Caki2 (cell line): ENCODE measurements at regions not wholly inside any gene's neighbourhood (a gene's known extent, or its start where the extent isn't known, plus 50 kb on each side); places are given as distances from the start of the nearest gene placed in this dataset.
"Not testable (repeated sequence)": the region's sequence is repeated elsewhere in the genome, so short reads cannot be mapped to it uniquely, and the experiment has no call there.

Experiments used
- DNase-seq: peaks from one replicate; pipeline ENCODE4 v3.0.0-alpha.2; 2015; ENCODE audit warnings: low read depth
- in situ Hi-C: cut with HindIII; loops from 2 replicates; pipeline ENCODE4 v1.10.0; 2016; ENCODE audit warnings: low sequenced_read_pairs, low pct_unique_long_range_greater_than_20kb, mixed read lengths

GRCh38 chr15:34528055-34528754 is 55.2 kb downstream of the GOLGA8B start:
- in situ Hi-C loops, DNase-seq: not testable (repeated sequence)

GRCh38 chr15:34527641-34528040 is 55.8 kb downstream of the GOLGA8B start:
- DNase-seq, in situ Hi-C loops: not testable (repeated sequence)

- in situ Hi-C loops, result not testable (repeated sequence)
Measured at GRCh38 chr15:34523849-34524248, 59.6 kb downstream of the GOLGA8B start.

GRCh38 chr15:34522601-34523000 is 60.9 kb downstream of the GOLGA8B start:
- in situ Hi-C loops, DNase-seq: not testable (repeated sequence)

More at GRCh38 chr15:34523849-34524248, 59.6 kb downstream of the GOLGA8B start:
- DNase-seq, result not testable (repeated sequence)

- in situ Hi-C loops, DNase-seq: not testable (repeated sequence)
Measured at GRCh38 chr15:34521802-34522485, 61.5 kb downstream of the GOLGA8B start.

GRCh38 chr15:34520566-34520965 is 62.9 kb downstream of the GOLGA8B start:
- in situ Hi-C loops, result no loop called here
- no peak for DNase-seq

GRCh38 chr15:34520010-34520409 is 63.4 kb downstream of the GOLGA8B start:
- DNase-seq, in situ Hi-C loops: not testable (repeated sequence)

- DNase-seq, result peak; percentile 3
- in situ Hi-C loops, result no loop called here
Measured at GRCh38 chr15:34514251-34514670, 69.2 kb downstream of the GOLGA8B start.

GRCh38 chr15:34512628-34513027 is 70.8 kb downstream of the GOLGA8B start:
- no peak for DNase-seq
- in situ Hi-C loops, result no loop called here

- in situ Hi-C loops, result no loop called here
- DNase-seq, result no peak
Measured at GRCh38 chr15:34501131-34501530, 63.5 kb upstream of the GOLGA8A start.

- in situ Hi-C loops, result no loop called here
- DNase-seq, result no peak
Measured at GRCh38 chr15:34496207-34496995, 58.8 kb upstream of the GOLGA8A start.

- DNase-seq, in situ Hi-C loops: not testable (repeated sequence)
Measured at GRCh38 chr15:34495707-34496106, 58.1 kb upstream of the GOLGA8A start.

GRCh38 chr15:34494084-34494399 is 56.4 kb upstream of the GOLGA8A start:
- no peak for DNase-seq
- in situ Hi-C loops, result no loop called here

- in situ Hi-C loops, result no loop called here
- DNase-seq, result no peak
Measured at GRCh38 chr15:34493001-34493400, 55.4 kb upstream of the GOLGA8A start.

GRCh38 chr15:34491488-34491887 is 53.9 kb upstream of the GOLGA8A start:
- in situ Hi-C loops, DNase-seq: not testable (repeated sequence)

- DNase-seq, result no peak
- in situ Hi-C loops, result no loop called here
Measured at GRCh38 chr15:34490417-34491193, 53.0 kb upstream of the GOLGA8A start.

- DNase-seq, in situ Hi-C loops: not testable (repeated sequence)
Measured at GRCh38 chr15:34488973-34489959, 51.7 kb upstream of the GOLGA8A start.
